HG02623 (cell line): ENCODE measurements at regions not wholly inside any gene's neighbourhood (a gene's known extent, or its start where the extent isn't known, plus 50 kb on each side); places are given as distances from the start of the nearest gene placed in this dataset.

Experiments used
- ATAC-seq: cut with Tn5 transposase; IDR thresholded peaks from one replicate; pipeline ENCODE4 v1.9.1; 2021; ENCODE audit warnings: moderate library complexity; ENCODE audit not compliant: unreplicated experiment

- no peak for ATAC-seq
Observed at GRCh38 chr6:16978686-16979085, 123.2 kb upstream of the STMND1 start.

- ATAC-seq = no peak
Observed at GRCh38 chr6:16976385-16977183, 125.3 kb upstream of the STMND1 start.

GRCh38 chr6:16974704-16975359 lies 127.0 kb upstream of the STMND1 start:
- ATAC-seq = no peak

GRCh38 chr6:16974387-16974673 lies 127.5 kb upstream of the STMND1 start:
- no peak for ATAC-seq

GRCh38 chr6:16973545-16974386 lies 128.1 kb upstream of the STMND1 start:
- no peak for ATAC-seq

GRCh38 chr6:16973051-16973450 lies 128.8 kb upstream of the STMND1 start:
- ATAC-seq = no peak

GRCh38 chr6:16972535-16972934 lies 129.3 kb upstream of the STMND1 start:
- no peak for ATAC-seq

- no peak for ATAC-seq
Observed at GRCh38 chr6:16969699-16970655, 131.9 kb upstream of the STMND1 start.

GRCh38 chr6:16968101-16968500 lies 133.7 kb upstream of the STMND1 start:
- ATAC-seq = no peak

GRCh38 chr6:16967470-16967817 lies 134.4 kb upstream of the STMND1 start:
- ATAC-seq = no peak

- ATAC-seq = no peak
Observed at GRCh38 chr6:16966791-16967469, 134.9 kb upstream of the STMND1 start.

- no peak for ATAC-seq
Observed at GRCh38 chr6:16965689-16966088, 136.2 kb upstream of the STMND1 start.

- peak; percentile 67 for ATAC-seq
Observed at GRCh38 chr6:16964553-16965499, 137.0 kb upstream of the STMND1 start.

GRCh38 chr6:16961577-16961976 lies 140.3 kb upstream of the STMND1 start:
- no peak for ATAC-seq

GRCh38 chr6:16959789-16960188 lies 142.1 kb upstream of the STMND1 start:
- no peak for ATAC-seq

- no peak for ATAC-seq
Observed at GRCh38 chr6:16956361-16956760, 145.5 kb upstream of the STMND1 start.

- no peak for ATAC-seq
Observed at GRCh38 chr6:16955899-16956298, 146.0 kb upstream of the STMND1 start.

- no peak for ATAC-seq
Observed at GRCh38 chr6:16953905-16954304, 147.9 kb upstream of the STMND1 start.

GRCh38 chr6:16953446-16953845 lies 148.4 kb upstream of the STMND1 start:
- no peak for ATAC-seq
